IPS DF 19.7 (cell line): ENCODE measurements at regions not wholly inside any gene's neighbourhood (a gene's known extent, or its start where the extent isn't known, plus 50 kb on each side); places are given as distances from the start of the nearest gene placed in this dataset.

Experiments
- DNase-seq: peaks from one replicate; pipeline ENCODE4 v3.0.0-alpha.2; 2013; ENCODE audit warnings: low read depth, low spot score

- DNase-seq, result no peak
Measured at GRCh38 chr2:104043864-104044263, 810.1 kb upstream of the POU3F3 start.

GRCh38 chr2:104045071-104045470 is 808.8 kb upstream of the POU3F3 start:
- no peak for DNase-seq

GRCh38 chr2:104046466-104046865 is 807.4 kb upstream of the POU3F3 start:
- DNase-seq, result no peak

GRCh38 chr2:104047516-104047915 is 806.4 kb upstream of the POU3F3 start:
- no peak for DNase-seq

GRCh38 chr2:104049438-104049837 is 804.5 kb upstream of the POU3F3 start:
- no peak for DNase-seq

GRCh38 chr2:104049981-104050380 is 803.9 kb upstream of the POU3F3 start:
- DNase-seq, result no peak

- no peak for DNase-seq
Measured at GRCh38 chr2:104050656-104051242, 803.2 kb upstream of the POU3F3 start.

- no peak for DNase-seq
Measured at GRCh38 chr2:104051766-104052165, 802.1 kb upstream of the POU3F3 start.

GRCh38 chr2:104052356-104052755 is 801.6 kb upstream of the POU3F3 start:
- DNase-seq, result no peak

GRCh38 chr2:104056451-104056850 is 797.5 kb upstream of the POU3F3 start:
- DNase-seq, result no peak

GRCh38 chr2:104068665-104069064 is 785.2 kb upstream of the POU3F3 start:
- DNase-seq, result no peak

- DNase-seq, result no peak
Measured at GRCh38 chr2:104077573-104077972, 776.3 kb upstream of the POU3F3 start.

- no peak for DNase-seq
Measured at GRCh38 chr2:104078431-104079157, 775.3 kb upstream of the POU3F3 start.

GRCh38 chr2:104088745-104089144 is 765.2 kb upstream of the POU3F3 start:
- DNase-seq, result no peak

GRCh38 chr2:104090407-104090806 is 763.5 kb upstream of the POU3F3 start:
- no peak for DNase-seq

GRCh38 chr2:104091894-104092293 is 762.0 kb upstream of the POU3F3 start:
- DNase-seq, result peak; percentile 12

- no peak for DNase-seq
Measured at GRCh38 chr2:104092886-104093285, 761.0 kb upstream of the POU3F3 start.

- no peak for DNase-seq
Measured at GRCh38 chr2:104102615-104103014, 751.3 kb upstream of the POU3F3 start.

GRCh38 chr2:104109356-104109755 is 744.6 kb upstream of the POU3F3 start:
- DNase-seq, result no peak

GRCh38 chr2:104118889-104119288 is 735.0 kb upstream of the POU3F3 start:
- DNase-seq, result no peak

- DNase-seq, result no peak
Measured at GRCh38 chr2:104120171-104120570, 733.7 kb upstream of the POU3F3 start.

GRCh38 chr2:104125096-104125495 is 728.8 kb upstream of the POU3F3 start:
- no peak for DNase-seq

GRCh38 chr2:104127049-104127770 is 726.7 kb upstream of the POU3F3 start:
- no peak for DNase-seq
